Neuronal stem cell (in vitro differentiated cells): ENCODE measurements at regions not wholly inside any gene's neighbourhood (a gene's known extent, or its start where the extent isn't known, plus 50 kb on each side); places are given as distances from the start of the nearest gene placed in this dataset.

Experiments
- DNase-seq: peaks from one replicate; pipeline ENCODE4 v3.0.0-alpha.2; 2013; ENCODE audit warnings: low spot score
- H2AFZ ChIP-seq: one replicate; pipeline ENCODE4 v1.6.1; 2013; ENCODE audit warnings: mild to moderate bottlenecking, low read length, inconsistent platforms
- H2AK5ac ChIP-seq: 2 replicates; pipeline ENCODE4 v1.6.1; 2013; ENCODE audit warnings: low read depth, mild to moderate bottlenecking, inconsistent platforms, low read length, moderate library complexity, mixed read lengths
- H2BK120ac ChIP-seq: 2 replicates; pipeline ENCODE4 v1.6.1; 2013; ENCODE audit warnings: low read depth, mild to moderate bottlenecking, inconsistent platforms, low read length, moderate library complexity, mixed read lengths
- H2BK12ac ChIP-seq: one replicate; pipeline ENCODE4 v1.6.1; 2013; ENCODE audit warnings: low read length, inconsistent platforms
- H2BK15ac ChIP-seq: 2 replicates; pipeline ENCODE4 v1.6.1; 2013; ENCODE audit warnings: mild to moderate bottlenecking, low read length, inconsistent platforms, mixed read lengths
- H2BK5ac ChIP-seq: one replicate; pipeline ENCODE4 v1.6.1; 2013; ENCODE audit warnings: inconsistent platforms, mild to moderate bottlenecking, low read length, moderate library complexity
- H3K14ac ChIP-seq: one replicate; pipeline ENCODE4 v1.6.1; 2013; ENCODE audit warnings: low read length, inconsistent platforms
- H3K18ac ChIP-seq: 2 replicates; pipeline ENCODE4 v1.6.1; 2013; ENCODE audit warnings: low read length, inconsistent platforms
- H3K23ac ChIP-seq: 2 replicates; pipeline ENCODE4 v1.6.1; 2013; ENCODE audit warnings: low read depth, mild to moderate bottlenecking, mixed read lengths, low read length, inconsistent platforms; ENCODE audit not compliant: poor library complexity
- H3K27ac ChIP-seq: replicated peaks from 3 replicates; pipeline ENCODE4 v1.5.1; 2013; ENCODE audit warnings: low read length, inconsistent platforms
- H3K27me3 ChIP-seq, 3 experiments: 2 replicates each; pipeline ENCODE4 v1.6.1; 2013; ENCODE audit warnings: low read length in 3 of 3, mild to moderate bottlenecking in 2 of 3, inconsistent platforms in 1 of 3, low read depth in 1 of 3, mixed read lengths in 1 of 3, moderate library complexity in 1 of 3; ENCODE audit not compliant: control insufficient read depth in 3 of 3, insufficient read depth in 3 of 3
- H3K36me3 ChIP-seq, 2 donors: replicated peaks in 1 of 2; 2 replicates each; pipeline ENCODE4 v1.6.1; 2013; ENCODE audit warnings: low read length in 2 of 2; ENCODE audit not compliant: control insufficient read depth in 2 of 2, insufficient read depth in 2 of 2
- H3K4ac ChIP-seq: 2 replicates; pipeline ENCODE4 v1.6.1; 2013; ENCODE audit warnings: inconsistent platforms, mild to moderate bottlenecking, low read length, moderate library complexity
- H3K4me1 ChIP-seq, 2 donors: 1 replicate in 1 of 2; 2 replicates in 1 of 2; pipeline ENCODE4 v1.6.1; 2013; ENCODE audit warnings: low read length in 2 of 2, low read depth in 1 of 2; ENCODE audit not compliant: control insufficient read depth in 2 of 2, insufficient read depth in 1 of 2
- H3K4me2 ChIP-seq: one replicate; pipeline ENCODE4 v1.6.1; 2013; ENCODE audit warnings: mild to moderate bottlenecking, low read length, inconsistent platforms; ENCODE audit not compliant: insufficient read depth, poor library complexity, severe bottlenecking
- H3K4me3 ChIP-seq, 2 donors: 2 replicates each; pipeline ENCODE4 v1.5.1; 2013; ENCODE audit warnings: low read length in 2 of 2, mild to moderate bottlenecking in 2 of 2, inconsistent platforms in 1 of 2, moderate library complexity in 1 of 2
- H3K79me1 ChIP-seq: one replicate; pipeline ENCODE4 v1.6.1; 2013; ENCODE audit warnings: low read depth, mild to moderate bottlenecking, inconsistent platforms, low read length, moderate library complexity
- H3K9ac ChIP-seq: one replicate; pipeline ENCODE4 v1.6.1; 2013; ENCODE audit warnings: mild to moderate bottlenecking, low read depth, low read length, inconsistent platforms; ENCODE audit not compliant: poor library complexity
- H3K9me3 ChIP-seq, 2 donors: replicated peaks in 1 of 2; 2 replicates each; pipeline versions ENCODE3 to v1.6.1; 2013; ENCODE audit warnings: low read length in 2 of 2, mild to moderate bottlenecking in 2 of 2, inconsistent platforms in 1 of 2, low read depth in 1 of 2, mixed read lengths in 1 of 2, moderate library complexity in 1 of 2; ENCODE audit not compliant: control insufficient read depth in 2 of 2, insufficient read depth in 1 of 2
- H4K8ac ChIP-seq: one replicate; pipeline ENCODE4 v1.6.1; 2013; ENCODE audit warnings: low read depth, mild to moderate bottlenecking, inconsistent platforms, low read length, moderate library complexity
- H4K91ac ChIP-seq: one replicate; pipeline ENCODE4 v1.6.1; 2013; ENCODE audit warnings: low read length, low read depth, mild to moderate bottlenecking, inconsistent platforms; ENCODE audit not compliant: poor library complexity
- WGBS, 2 donors: extraction: QIAGEN DNeasy Blood & Tissue Kit; methylation state at CpG; one replicate each; pipeline ENCODE4 v1.1.7; 2013; ENCODE audit warnings: missing lambda C conversion rate in 2 of 2, mixed read lengths in 1 of 2; ENCODE audit not compliant: insufficient read length in 2 of 2, insufficient replicate concordance in 1 of 2; ENCODE audit errors: extremely low coverage in 2 of 2; 5-methylcytosine and 5-hydroxymethylcytosine counted together

- no peak overlapping the region for H2AFZ ChIP-seq
- no peak overlapping the region for H4K8ac ChIP-seq
- no peak overlapping the region for H2BK5ac ChIP-seq
- no peak overlapping the region for H3K27ac ChIP-seq
- DNase-seq, result no peak
- H3K36me3 ChIP-seq, result no peaks in the 10 kb centered on the region
- H2BK120ac ChIP-seq, result no peak overlapping the region
- peaks cover 0 to 1% of the 10 kb centered on the region in 2 donors for H3K9me3 ChIP-seq
- no peaks in the 10 kb centered on the region for H3K79me1 ChIP-seq
- no peak overlapping the region for H3K4me3 ChIP-seq
- no peak overlapping the region for H3K4ac ChIP-seq
- WGBS, 2 donors, result no CpG with 5 or more reads among the region's 11 CpGs
- peaks cover 0 to 28% (median 0%) of the 10 kb centered on the region in 3 experiments for H3K27me3 ChIP-seq
- H4K91ac ChIP-seq, result no peak overlapping the region
- no peak overlapping the region for H3K4me2 ChIP-seq
- H3K14ac ChIP-seq, result no peak overlapping the region
- no peak overlapping the region for H3K23ac ChIP-seq
- no peaks in the 10 kb centered on the region for H3K4me1 ChIP-seq
- H2BK12ac ChIP-seq, result no peak overlapping the region
- H2AK5ac ChIP-seq, result no peak overlapping the region
- H2BK15ac ChIP-seq, result no peak overlapping the region
- no peak overlapping the region for H3K9ac ChIP-seq
- no peak overlapping the region for H3K18ac ChIP-seq
These were observed 66.5 kb downstream of the MED10 start for GRCh38 chr5:6311568-6312501.

GRCh38 chr5:6309949-6310348 is 68.4 kb downstream of the MED10 start:
- H3K27ac ChIP-seq, result no peak overlapping the region
- no peak overlapping the region for H2AFZ ChIP-seq
- H3K9me3 ChIP-seq, result no peaks in the 10 kb centered on the region
- H3K79me1 ChIP-seq, result no peaks in the 10 kb centered on the region
- H4K8ac ChIP-seq, result no peak overlapping the region
- no peak overlapping the region for H2BK120ac ChIP-seq
- H2AK5ac ChIP-seq, result no peak overlapping the region
- H3K18ac ChIP-seq, result no peak overlapping the region
- no peak overlapping the region for H3K9ac ChIP-seq
- H3K27me3 ChIP-seq, result peaks cover 0 to 42% (median 6%) of the 10 kb centered on the region in 3 experiments
- no peak overlapping the region for H2BK12ac ChIP-seq
- DNase-seq, result no peak
- no peak overlapping the region for H3K4ac ChIP-seq
- no peak overlapping the region for H3K4me3 ChIP-seq
- no peak overlapping the region for H4K91ac ChIP-seq
- H3K4me1 ChIP-seq, result no peaks in the 10 kb centered on the region
- no peak overlapping the region for H3K14ac ChIP-seq
- no CpG with 5 or more reads among the region's 2 CpGs for WGBS, 2 donors
- H2BK5ac ChIP-seq, result no peak overlapping the region
- H3K23ac ChIP-seq, result no peak overlapping the region
- no peak overlapping the region for H2BK15ac ChIP-seq
- H3K4me2 ChIP-seq, result no peak overlapping the region
- H3K36me3 ChIP-seq, result no peaks in the 10 kb centered on the region

- H3K23ac ChIP-seq, result no peak overlapping the region
- peaks cover 0 to 52% (median 10%) of the 10 kb centered on the region in 3 experiments for H3K27me3 ChIP-seq
- peaks cover 0 to 3% of the 10 kb centered on the region in 2 donors for H3K9me3 ChIP-seq
- no peak overlapping the region for H3K27ac ChIP-seq
- no peak overlapping the region for H2BK5ac ChIP-seq
- no peak overlapping the region for H2BK15ac ChIP-seq
- H2AFZ ChIP-seq, result no peak overlapping the region
- no peak overlapping the region for H3K9ac ChIP-seq
- H3K4me2 ChIP-seq, result no peak overlapping the region
- H3K4me1 ChIP-seq, result no peaks in the 10 kb centered on the region
- no peaks in the 10 kb centered on the region for H3K79me1 ChIP-seq
- H3K36me3 ChIP-seq, result no peaks in the 10 kb centered on the region
- no peak overlapping the region for H4K8ac ChIP-seq
- 98 to 100% methylated on average over 4 to 5 of the region's 5 CpGs for WGBS, 2 donors
- DNase-seq, result no peak
- H2BK120ac ChIP-seq, result no peak overlapping the region
- H2BK12ac ChIP-seq, result no peak overlapping the region
- no peak overlapping the region for H4K91ac ChIP-seq
- no peak overlapping the region for H3K4me3 ChIP-seq
- H3K4ac ChIP-seq, result no peak overlapping the region
- H3K14ac ChIP-seq, result no peak overlapping the region
- no peak overlapping the region for H2AK5ac ChIP-seq
- no peak overlapping the region for H3K18ac ChIP-seq
These were observed 69.7 kb downstream of the MED10 start for GRCh38 chr5:6308683-6309082.

- DNase-seq, result no peak
- WGBS, 2 donors, result no CpG with 5 or more reads among the region's 5 CpGs
- Histone ChIP-seq H4K91ac (no peak overlapping the region), H3K4me1 (no peaks in the 10 kb centered on the region), H2BK12ac (no peak overlapping the region), H3K27ac (no peak overlapping the region), H2BK5ac (no peak overlapping the region), H4K8ac (no peak overlapping the region), H3K9ac (no peak overlapping the region), H3K18ac (no peak overlapping the region), H3K14ac (peak overlapping the region; percentile 67), H2AK5ac (no peak overlapping the region), H3K9me3 (peaks cover 0 to 3% of the 10 kb centered on the region in 2 donors), H3K23ac (no peak overlapping the region), H3K27me3 (peaks cover 0 to 49% (median 12%) of the 10 kb centered on the region in 3 experiments), H2BK120ac (no peak overlapping the region), H2AFZ (no peak overlapping the region), H3K36me3 (no peaks in the 10 kb centered on the region), H3K4ac (no peak overlapping the region), H3K79me1 (no peaks in the 10 kb centered on the region), H2BK15ac (no peak overlapping the region), H3K4me3 (no peak overlapping the region), H3K4me2 (no peak overlapping the region)
These were observed 71.0 kb downstream of the MED10 start for GRCh38 chr5:6307304-6307703.
